T-helper 2 cell (primary cell): ENCODE measurements at regions not wholly inside any gene's neighbourhood (a gene's known extent, or its start where the extent isn't known, plus 50 kb on each side); places are given as distances from the start of the nearest gene placed in this dataset.

Experiments used
- DNase-seq, 5 experiments: peaks; one replicate each; pipeline versions ENCODE4 v3.0.0 to v3.0.0-alpha.2; 2012 to 2022

GRCh38 chr2:151197184-151198108 lies 64.2 kb downstream of the RBM43 start:
- DNase-seq = no peak

GRCh38 chr2:151193576-151193975 lies 68.1 kb downstream of the RBM43 start:
- DNase-seq = no peak

- no peak for DNase-seq
These were observed 69.0 kb downstream of the RBM43 start for GRCh38 chr2:151192681-151193080.

- no peak for DNase-seq
These were observed 70.7 kb downstream of the RBM43 start for GRCh38 chr2:151191001-151191400.

GRCh38 chr2:151189125-151189524 lies 72.5 kb downstream of the RBM43 start:
- peak in 1 of 5 experiments; percentile 58 for DNase-seq

GRCh38 chr2:151186011-151186410 lies 75.7 kb downstream of the RBM43 start:
- DNase-seq = no peak

GRCh38 chr2:151182899-151183809 lies 78.5 kb downstream of the RBM43 start:
- DNase-seq = no peak

GRCh38 chr2:151182396-151182795 lies 79.3 kb downstream of the RBM43 start:
- no peak for DNase-seq

GRCh38 chr2:151181524-151181923 lies 80.1 kb downstream of the RBM43 start:
- DNase-seq = no peak

GRCh38 chr2:151180123-151180522 lies 81.5 kb downstream of the RBM43 start:
- no peak for DNase-seq

GRCh38 chr2:151178207-151178606 lies 83.5 kb downstream of the RBM43 start:
- DNase-seq = no peak

GRCh38 chr2:151177756-151178155 lies 83.9 kb downstream of the RBM43 start:
- no peak for DNase-seq

GRCh38 chr2:151176661-151177060 lies 85.0 kb downstream of the RBM43 start:
- DNase-seq = no peak

- no peak for DNase-seq
These were observed 85.8 kb downstream of the RBM43 start for GRCh38 chr2:151175864-151176263.

GRCh38 chr2:151174127-151174526 lies 87.5 kb downstream of the RBM43 start:
- DNase-seq = no peak

- DNase-seq = no peak
These were observed 90.5 kb downstream of the RBM43 start for GRCh38 chr2:151171186-151171585.

GRCh38 chr2:151166410-151166809 lies 95.3 kb downstream of the RBM43 start:
- no peak for DNase-seq

GRCh38 chr2:151165105-151165684 lies 96.5 kb downstream of the RBM43 start:
- DNase-seq = no peak

GRCh38 chr2:151161821-151162551 lies 99.7 kb downstream of the RBM43 start:
- DNase-seq = no peak

- DNase-seq = no peak
These were observed 102.5 kb downstream of the RBM43 start for GRCh38 chr2:151159109-151159662.

- DNase-seq = no peak
These were observed 104.5 kb downstream of the RBM43 start for GRCh38 chr2:151157000-151157735.
